WI38 (cell line): ENCODE measurements at regions not wholly inside any gene's neighbourhood (a gene's known extent, or its start where the extent isn't known, plus 50 kb on each side); places are given as distances from the start of the nearest gene placed in this dataset.

ENCODE experiments used
- H3K4me3 ChIP-seq: 2 replicates; pipeline ENCODE4 v1.5.1; 2011; ENCODE audit warnings: low read depth, mild to moderate bottlenecking, control low read depth, low read length
- TF ChIP-seq, protein P1 (sequence below): IDR thresholded peaks from 2 replicates; pipeline ENCODE4 v1.5.1; 2012; ENCODE audit warnings: low read depth, mild to moderate bottlenecking, control low read depth, low read length

- TF ChIP-seq, protein P1, sequence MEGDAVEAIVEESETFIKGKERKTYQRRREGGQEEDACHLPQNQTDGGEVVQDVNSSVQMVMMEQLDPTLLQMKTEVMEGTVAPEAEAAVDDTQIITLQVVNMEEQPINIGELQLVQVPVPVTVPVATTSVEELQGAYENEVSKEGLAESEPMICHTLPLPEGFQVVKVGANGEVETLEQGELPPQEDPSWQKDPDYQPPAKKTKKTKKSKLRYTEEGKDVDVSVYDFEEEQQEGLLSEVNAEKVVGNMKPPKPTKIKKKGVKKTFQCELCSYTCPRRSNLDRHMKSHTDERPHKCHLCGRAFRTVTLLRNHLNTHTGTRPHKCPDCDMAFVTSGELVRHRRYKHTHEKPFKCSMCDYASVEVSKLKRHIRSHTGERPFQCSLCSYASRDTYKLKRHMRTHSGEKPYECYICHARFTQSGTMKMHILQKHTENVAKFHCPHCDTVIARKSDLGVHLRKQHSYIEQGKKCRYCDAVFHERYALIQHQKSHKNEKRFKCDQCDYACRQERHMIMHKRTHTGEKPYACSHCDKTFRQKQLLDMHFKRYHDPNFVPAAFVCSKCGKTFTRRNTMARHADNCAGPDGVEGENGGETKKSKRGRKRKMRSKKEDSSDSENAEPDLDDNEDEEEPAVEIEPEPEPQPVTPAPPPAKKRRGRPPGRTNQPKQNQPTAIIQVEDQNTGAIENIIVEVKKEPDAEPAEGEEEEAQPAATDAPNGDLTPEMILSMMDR = no peak
- no peak overlapping the region for H3K4me3 ChIP-seq
These were observed 170.9 kb upstream of the CHD1 start for GRCh38 chr5:99099691-99100090.

GRCh38 chr5:99089822-99090549 is 161.2 kb upstream of the CHD1 start:
- TF ChIP-seq, protein P1 = no peak
- H3K4me3 ChIP-seq = no peak overlapping the region

DNA sequence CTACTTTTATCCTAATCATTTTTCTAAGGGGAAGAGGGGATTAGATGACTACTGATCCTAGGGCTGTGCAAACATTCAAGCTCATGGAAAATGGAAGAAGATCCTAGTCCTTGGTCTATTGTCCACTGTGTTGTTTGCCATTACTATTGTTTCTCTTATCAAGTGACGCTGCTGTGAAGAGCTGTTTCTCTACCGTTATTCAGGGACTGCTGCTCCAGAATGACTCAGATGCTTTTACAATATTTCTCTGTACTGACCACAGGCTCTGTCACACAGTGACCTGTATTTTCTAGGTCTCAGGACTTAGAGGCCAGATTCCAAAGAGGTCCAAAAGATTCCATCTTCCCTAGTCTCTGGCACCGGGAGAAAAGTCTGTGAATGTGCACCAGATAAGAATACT is 159.5 kb upstream of the CHD1 start:
- TF ChIP-seq, protein P1 = no peak
- H3K4me3 ChIP-seq = no peak overlapping the region

- H3K4me3 ChIP-seq = no peak overlapping the region
These were observed 154.4 kb upstream of the CHD1 start for GRCh38 chr5:99083197-99083596.

GRCh38 chr5:99081711-99082110 is 152.9 kb upstream of the CHD1 start:
- no peak overlapping the region for H3K4me3 ChIP-seq
- TF ChIP-seq, protein P1 = no peak

More at GRCh38 chr5:99083197-99083596, 154.4 kb upstream of the CHD1 start:
- TF ChIP-seq, protein P1 = no peak

- TF ChIP-seq, protein P1 = no peak
- no peak overlapping the region for H3K4me3 ChIP-seq
These were observed 148.2 kb upstream of the CHD1 start for GRCh38 chr5:99076723-99077640.

DNA sequence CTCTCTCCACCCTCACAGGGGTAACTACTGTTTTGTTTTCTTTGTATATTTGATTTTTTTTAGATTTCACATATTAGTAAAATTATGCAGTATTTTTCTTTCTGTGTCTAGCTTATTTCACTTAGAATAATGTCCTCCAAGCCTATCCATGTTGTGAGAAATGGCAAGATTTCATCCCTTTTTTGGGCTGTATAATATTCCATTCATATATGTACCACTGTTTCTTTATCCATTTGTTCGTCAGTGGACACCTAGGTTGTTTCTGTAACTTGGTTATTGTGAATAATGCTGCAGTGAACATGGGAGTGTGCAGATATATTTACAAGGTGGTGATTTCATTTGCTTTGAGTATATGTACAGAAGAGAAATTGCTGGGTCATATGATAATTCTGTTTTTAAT is 144.0 kb upstream of the CHD1 start:
- H3K4me3 ChIP-seq = no peak overlapping the region
- TF ChIP-seq, protein P1 = no peak
